ENCODE measurements at regions not wholly inside any gene's neighbourhood (a gene's known extent, or its start where the extent isn't known, plus 50 kb on each side); places are given as distances from the start of the nearest gene placed in this dataset.
"Not testable (repeated sequence)": the region's sequence is repeated elsewhere in the genome, so short reads cannot be mapped to it uniquely, and the experiment has no call there.

DNA sequence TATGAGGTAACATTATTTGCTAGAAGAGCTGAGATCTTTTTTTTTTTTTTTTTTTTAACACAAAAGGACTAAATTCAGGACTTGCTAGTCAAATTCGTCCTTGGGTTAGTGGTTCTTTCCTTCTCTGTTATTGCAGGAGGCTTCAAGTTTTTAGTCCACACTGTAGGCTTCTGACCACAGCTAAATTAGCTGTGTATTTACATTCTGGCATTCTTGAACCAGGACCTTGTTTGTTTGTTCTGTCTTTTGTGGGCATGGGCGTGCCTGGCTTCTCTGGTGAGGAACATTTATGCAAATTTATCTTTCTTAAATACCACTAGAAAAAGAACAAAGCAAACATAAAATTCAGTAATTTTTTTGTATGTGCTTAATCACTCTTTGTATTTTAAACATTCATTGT, 57.3 kb upstream of the GARIN1A start:
- not testable (repeated sequence) for TF ChIP-seq CTCF, EZH2phosphoT487, EZH2 (IDR thresholded peaks at IDR 0.05)
